ENCODE measurements at regions not wholly inside any gene's neighbourhood (a gene's known extent, or its start where the extent isn't known, plus 50 kb on each side); places are given as distances from the start of the nearest gene placed in this dataset.

GRCh38 chr11:8759634-8760033 lies 77.0 kb downstream of the RPL27A start:
- Mint-ChIP-seq H3K9me3 (no peaks in the 10 kb centered on the region), H3K27me3 (ENCODE audit: low read depth in 3 of 3) (peaks cover 0 to 2% (median 0%) of the 10 kb centered on the region in 3 donors), H3K4me3 (no peak overlapping the region), H3K27ac (no peak overlapping the region), H3K4me1 (no peaks in the 10 kb centered on the region), H3K36me3 (no peaks in the 10 kb centered on the region)
- no peak for TF ChIP-seq CTCF (IDR thresholded peaks at IDR 0.05)
- Histone ChIP-seq H3K27ac (ENCODE audit: low read depth in 1 of 2, low read length in 2 of 2) (no peak overlapping the region), H2AFZ (ENCODE audit: insufficient read depth, low read depth, low read length, poor library complexity, severe bottlenecking) (no peak overlapping the region), H3K4me3 (replicated peaks in 1 of 3; ENCODE audit: low read depth in 2 of 3, low read length in 3 of 3) (no peak overlapping the region), H3K4me2 (replicated peaks; ENCODE audit: extremely low read depth, low read length, poor library complexity, severe bottlenecking) (no peak overlapping the region), H3K27me3 (ENCODE audit: control insufficient read depth in 2 of 2, insufficient read depth in 2 of 2, low read length in 2 of 2) (no peaks in the 10 kb centered on the region), H3K4me1 (ENCODE audit: control insufficient read depth in 1 of 2, insufficient read depth in 2 of 2, low read length in 2 of 2) (peaks cover 8 to 9% of the 10 kb centered on the region in 2 donors), H3K9me3 (replicated peaks in 1 of 2; ENCODE audit: control insufficient read depth in 1 of 2, insufficient read depth in 1 of 2, low read length in 2 of 2) (no peaks in the 10 kb centered on the region), H3K36me3 (replicated peaks in 1 of 2; ENCODE audit: control insufficient read depth in 1 of 2, insufficient read depth in 2 of 2, low read length in 2 of 2) (no peaks in the 10 kb centered on the region), H4K20me1 (ENCODE audit: insufficient read depth, low read length) (no peaks in the 10 kb centered on the region), H3K9ac (ENCODE audit: insufficient read depth, low read length, poor library complexity, severe bottlenecking) (no peak overlapping the region), H3K79me2 (ENCODE audit: insufficient read depth, low read length) (no peaks in the 10 kb centered on the region)
- WGBS (ENCODE audit: insufficient coverage): 100% methylated on average over 1 of the region's 1 CpG
- no peak for DNase-seq
- intact Hi-C loops (cut with micrococcal nuclease): no loop called here

- intact Hi-C loops (cut with micrococcal nuclease): no loop called here
- no peaks in the 10 kb centered on the region for H4K20me1 ChIP-seq (ENCODE audit: insufficient read depth, low read length)
- Mint-ChIP-seq H3K4me3 (no peak overlapping the region), H3K9me3 (no peaks in the 10 kb centered on the region), H3K27ac (no peak overlapping the region), H3K27me3 (ENCODE audit: low read depth in 3 of 3) (peaks cover 0 to 2% (median 0%) of the 10 kb centered on the region in 3 donors), H3K4me1 (no peaks in the 10 kb centered on the region), H3K36me3 (no peaks in the 10 kb centered on the region)
- H3K36me3 ChIP-seq (replicated peaks in 1 of 2; ENCODE audit: control insufficient read depth in 1 of 2, insufficient read depth in 2 of 2, low read length in 2 of 2): no peaks in the 10 kb centered on the region
- no peak overlapping the region for H3K27ac ChIP-seq (ENCODE audit: low read depth in 1 of 2, low read length in 2 of 2)
- no peak overlapping the region for H3K9ac ChIP-seq (ENCODE audit: insufficient read depth, low read length, poor library complexity, severe bottlenecking)
- no peak for TF ChIP-seq CTCF (IDR thresholded peaks at IDR 0.05)
- H3K27me3 ChIP-seq (ENCODE audit: control insufficient read depth in 2 of 2, insufficient read depth in 2 of 2, low read length in 2 of 2): no peaks in the 10 kb centered on the region
- H3K4me3 ChIP-seq (replicated peaks in 1 of 3; ENCODE audit: low read depth in 2 of 3, low read length in 3 of 3): no peak overlapping the region
- H3K4me1 ChIP-seq (ENCODE audit: control insufficient read depth in 1 of 2, insufficient read depth in 2 of 2, low read length in 2 of 2): peaks cover 8 to 9% of the 10 kb centered on the region in 2 donors
- H2AFZ ChIP-seq (ENCODE audit: insufficient read depth, low read depth, low read length, poor library complexity, severe bottlenecking): peak overlapping the region; percentile 21
- no peak overlapping the region for H3K4me2 ChIP-seq (replicated peaks; ENCODE audit: extremely low read depth, low read length, poor library complexity, severe bottlenecking)
- no peaks in the 10 kb centered on the region for H3K9me3 ChIP-seq (replicated peaks in 1 of 2; ENCODE audit: control insufficient read depth in 1 of 2, insufficient read depth in 1 of 2, low read length in 2 of 2)
- H3K79me2 ChIP-seq (ENCODE audit: insufficient read depth, low read length): no peaks in the 10 kb centered on the region
- no peak for DNase-seq
Measured at GRCh38 chr11:8760896-8761295, 78.3 kb downstream of the RPL27A start.

All from CD14-positive monocyte (primary cell).